ENCODE measurements at regions not wholly inside any gene's neighbourhood (a gene's known extent, or its start where the extent isn't known, plus 50 kb on each side); places are given as distances from the start of the nearest gene placed in this dataset.

DNA sequence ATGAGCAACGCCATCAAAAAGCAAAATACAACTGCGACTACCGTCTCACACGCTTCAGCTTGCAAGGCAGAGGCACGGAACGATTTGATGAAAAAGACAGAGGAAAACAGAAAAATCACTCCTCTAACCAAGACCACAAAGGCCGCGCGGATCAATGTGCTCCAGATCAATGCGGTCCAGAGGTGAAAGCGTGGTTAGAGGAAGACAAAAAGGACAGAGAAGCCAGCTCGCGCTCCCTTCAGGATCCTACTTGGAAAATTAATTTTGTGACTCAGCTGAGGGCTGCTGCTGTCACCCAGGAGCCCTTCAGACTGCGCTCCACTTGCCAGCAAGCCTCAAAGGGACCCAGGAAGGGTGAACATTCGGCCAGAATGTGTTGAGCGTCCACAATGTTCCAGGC lies 140.2 kb upstream of the RPS6KA2 start:
- TF ChIP-seq, protein P1, sequence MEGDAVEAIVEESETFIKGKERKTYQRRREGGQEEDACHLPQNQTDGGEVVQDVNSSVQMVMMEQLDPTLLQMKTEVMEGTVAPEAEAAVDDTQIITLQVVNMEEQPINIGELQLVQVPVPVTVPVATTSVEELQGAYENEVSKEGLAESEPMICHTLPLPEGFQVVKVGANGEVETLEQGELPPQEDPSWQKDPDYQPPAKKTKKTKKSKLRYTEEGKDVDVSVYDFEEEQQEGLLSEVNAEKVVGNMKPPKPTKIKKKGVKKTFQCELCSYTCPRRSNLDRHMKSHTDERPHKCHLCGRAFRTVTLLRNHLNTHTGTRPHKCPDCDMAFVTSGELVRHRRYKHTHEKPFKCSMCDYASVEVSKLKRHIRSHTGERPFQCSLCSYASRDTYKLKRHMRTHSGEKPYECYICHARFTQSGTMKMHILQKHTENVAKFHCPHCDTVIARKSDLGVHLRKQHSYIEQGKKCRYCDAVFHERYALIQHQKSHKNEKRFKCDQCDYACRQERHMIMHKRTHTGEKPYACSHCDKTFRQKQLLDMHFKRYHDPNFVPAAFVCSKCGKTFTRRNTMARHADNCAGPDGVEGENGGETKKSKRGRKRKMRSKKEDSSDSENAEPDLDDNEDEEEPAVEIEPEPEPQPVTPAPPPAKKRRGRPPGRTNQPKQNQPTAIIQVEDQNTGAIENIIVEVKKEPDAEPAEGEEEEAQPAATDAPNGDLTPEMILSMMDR (IDR thresholded peaks at IDR 0.05 in 8 of 11, conservative IDR thresholded peaks at IDR 0.05 in 3 of 11): no peak
- no peak for TF ChIP-seq POLR2AphosphoS5 (IDR thresholded peaks at IDR 0.05)

Measured in spleen (tissue), 7 donors.